H1 (cell line): ENCODE measurements at regions not wholly inside any gene's neighbourhood (a gene's known extent, or its start where the extent isn't known, plus 50 kb on each side); places are given as distances from the start of the nearest gene placed in this dataset.

Source experiments
- CTCF ChIA-PET: fragments of 300-600 bp; sonication (Branson Sonifier 250); formaldehyde crosslinking; loops from one replicate; lab custom pipeline; 2021; ENCODE audit not compliant: partially characterized antibody; lab: Charles Lee
- POLR2A ChIA-PET: fragments of 300-600 bp; sonication (Branson Sonifier 250); formaldehyde crosslinking; loops from one replicate; lab custom pipeline; 2021; ENCODE audit warnings: inconsistent platforms; ENCODE audit not compliant: partially characterized antibody; lab: Charles Lee
- DNase-seq, 2 experiments: peaks; one replicate each; pipeline versions ENCODE4 v3.0.0 to v3.0.0-alpha.2; 2010 to 2022; ENCODE audit warnings: low spot score in 2 of 2, low read depth in 1 of 2, mixed read lengths in 1 of 2
- FAIRE-seq: peaks from 2 replicates; lab custom pipeline; 2011; peaks lifted over from hg19 to GRCh38; lab: Jason Lieb, UNC
- H2AFZ ChIP-seq: 2 replicates; pipeline ENCODE4 v1.8.1; 2012; ENCODE audit warnings: low read length, inconsistent platforms
- H2AK5ac ChIP-seq: 2 replicates; pipeline ENCODE4 v1.6.1; 2013; ENCODE audit warnings: low read depth, low read length
- H2BK120ac ChIP-seq: replicated peaks from 2 replicates; pipeline ENCODE3; 2013; ENCODE audit warnings: low read depth, low read length, inconsistent platforms
- H2BK12ac ChIP-seq: 2 replicates; pipeline ENCODE4 v1.6.1; 2013; ENCODE audit warnings: low read depth, low read length
- H2BK15ac ChIP-seq: 2 replicates; pipeline ENCODE4 v1.6.1; 2013; ENCODE audit warnings: low read length
- H2BK20ac ChIP-seq: 2 replicates; pipeline ENCODE4 v1.6.1; 2013; ENCODE audit warnings: low read length
- H2BK5ac ChIP-seq: 2 replicates; pipeline ENCODE4 v1.6.1; 2013; ENCODE audit warnings: low read depth, low read length
- H3K14ac ChIP-seq: 2 replicates; pipeline ENCODE4 v1.6.1; 2013; ENCODE audit warnings: inconsistent platforms; ENCODE audit not compliant: insufficient read length
- H3K18ac ChIP-seq: 2 replicates; pipeline ENCODE4 v1.6.1; 2013; ENCODE audit warnings: low read length; ENCODE audit errors: extremely low read depth
- H3K23ac ChIP-seq: 2 replicates; pipeline ENCODE4 v1.6.1; 2013; ENCODE audit warnings: inconsistent platforms; ENCODE audit not compliant: insufficient read length
- H3K23me2 ChIP-seq: 2 replicates; pipeline ENCODE4 v1.6.1; 2013; ENCODE audit warnings: low read depth, low read length
- H3K27ac ChIP-seq: 2 replicates; pipeline ENCODE4 v1.6.1; 2011; ENCODE audit warnings: low read depth, low read length, inconsistent platforms
- H3K27me3 ChIP-seq, 4 experiments: replicated peaks in 1 of 4; 1 replicate in 1 of 4; 2 replicates in 3 of 4; pipeline versions ENCODE4 v1.6.1 to v1.8.1; 2011 to 2013; ENCODE audit warnings: low read length in 3 of 4, mild to moderate bottlenecking in 3 of 4, inconsistent platforms in 2 of 4, mixed read lengths in 2 of 4, moderate library complexity in 1 of 4; ENCODE audit not compliant: control insufficient read depth in 3 of 4, insufficient read depth in 3 of 4; ENCODE audit errors: extremely low read depth in 1 of 4
- H3K36me3 ChIP-seq, 4 experiments: 2 replicates each; pipeline versions ENCODE4 v1.6.1 to v1.8.1; 2011 to 2013; ENCODE audit warnings: mild to moderate bottlenecking in 4 of 4, low read length in 3 of 4, moderate library complexity in 2 of 4, control low read depth in 1 of 4, inconsistent platforms in 1 of 4; ENCODE audit not compliant: insufficient read depth in 4 of 4, control insufficient read depth in 2 of 4
- H3K4ac ChIP-seq: replicated peaks from 2 replicates; pipeline ENCODE3; 2013; ENCODE audit warnings: low read length, low read depth, mixed read lengths, inconsistent platforms; ENCODE audit not compliant: insufficient read length
- H3K4me1 ChIP-seq, 4 experiments: replicated peaks in 1 of 4; 1 replicate in 1 of 4; 2 replicates in 3 of 4; pipeline versions ENCODE4 v1.6.1 to v1.8.1; 2011 to 2013; ENCODE audit warnings: low read length in 3 of 4, inconsistent platforms in 2 of 4, mixed read lengths in 1 of 4; ENCODE audit not compliant: insufficient read depth in 4 of 4, control insufficient read depth in 3 of 4
- H3K4me2 ChIP-seq, 2 experiments: 2 replicates each; pipeline versions ENCODE4 v1.6.1 to v1.8.1; 2011 to 2013; ENCODE audit warnings: low read depth in 2 of 2, low read length in 2 of 2, control low read depth in 1 of 2, inconsistent platforms in 1 of 2, mild to moderate bottlenecking in 1 of 2; ENCODE audit not compliant: insufficient read depth in 1 of 2
- H3K4me3 ChIP-seq, 4 experiments: fragments of 200-600, 300-600 bp in 1 of 4; sonication (generic), shearing (Covaris generic), sonication (Bioruptor Twin) in 1 of 4; 2 replicates each; pipeline versions ENCODE4 v1.5.1 to v1.8.1; 2011 to 2016; ENCODE audit warnings: low read length in 4 of 4, low read depth in 3 of 4, control low read depth in 2 of 4, inconsistent platforms in 2 of 4, mild to moderate bottlenecking in 2 of 4, mixed read lengths in 1 of 4, moderate library complexity in 1 of 4; ENCODE audit not compliant: insufficient read depth in 2 of 4; ENCODE audit errors: extremely low read depth in 1 of 4
- H3K56ac ChIP-seq: replicated peaks from 2 replicates; pipeline ENCODE3; 2013; ENCODE audit warnings: low read depth, mild to moderate bottlenecking, mixed read lengths, low read length, inconsistent platforms; ENCODE audit not compliant: insufficient read length
- H3K79me1 ChIP-seq: 2 replicates; pipeline ENCODE4 v1.6.1; 2013; ENCODE audit warnings: low read depth, low read length, control low read depth
- H3K79me2 ChIP-seq, 2 experiments: 2 replicates each; pipeline versions ENCODE4 v1.6.1 to v1.8.1; 2012 to 2013; ENCODE audit warnings: low read length in 2 of 2, mild to moderate bottlenecking in 2 of 2, inconsistent platforms in 1 of 2; ENCODE audit not compliant: insufficient read depth in 2 of 2, control insufficient read depth in 1 of 2
- H3K9ac ChIP-seq, 4 experiments: replicated peaks in 1 of 4; 1 replicate in 1 of 4; 2 replicates in 3 of 4; pipeline versions ENCODE4 v1.6.1 to v1.8.1; 2011 to 2013; ENCODE audit warnings: low read depth in 3 of 4, low read length in 3 of 4, control low read depth in 2 of 4, mild to moderate bottlenecking in 2 of 4, moderate library complexity in 2 of 4, inconsistent platforms in 1 of 4; ENCODE audit errors: extremely low read depth in 1 of 4
- H3K9me3 ChIP-seq, 2 experiments: 2 replicates each; pipeline versions ENCODE4 v1.6.1 to v1.8.1; 2012 to 2013; ENCODE audit warnings: mild to moderate bottlenecking in 2 of 2, moderate library complexity in 2 of 2, control low read depth in 1 of 2, inconsistent platforms in 1 of 2, low read depth in 1 of 2, low read length in 1 of 2, mixed read lengths in 1 of 2; ENCODE audit not compliant: insufficient read depth in 2 of 2
- H4K20me1 ChIP-seq, 2 experiments: replicated peaks in 1 of 2; 2 replicates each; pipeline versions ENCODE3 to v1.8.1; 2011 to 2013; ENCODE audit warnings: inconsistent platforms in 2 of 2, low read length in 2 of 2, mild to moderate bottlenecking in 1 of 2; ENCODE audit not compliant: insufficient read depth in 2 of 2, control insufficient read depth in 1 of 2
- H4K5ac ChIP-seq: 2 replicates; pipeline ENCODE4 v1.6.1; 2013; ENCODE audit warnings: low read length, low read depth, mixed read lengths, inconsistent platforms; ENCODE audit not compliant: insufficient read length
- H4K8ac ChIP-seq: 2 replicates; pipeline ENCODE4 v1.8.0; 2013; ENCODE audit warnings: mild to moderate bottlenecking, moderate library complexity, low read length, inconsistent platforms; ENCODE audit not compliant: insufficient read depth; ENCODE audit errors: extremely low read depth
- H4K91ac ChIP-seq: replicated peaks from 2 replicates; pipeline ENCODE3; 2013; ENCODE audit warnings: low read length, mixed read lengths, inconsistent platforms; ENCODE audit not compliant: insufficient read length
- CHD1 ChIP-seq: IDR thresholded peaks from 2 replicates; pipeline ENCODE4 v1.6.1; 2012; ENCODE audit warnings: low read depth, low read length, improper control_type of control experiment
- CREB1 ChIP-seq: IDR thresholded peaks from 2 replicates; pipeline ENCODE4 v1.6.1; 2012; ENCODE audit warnings: inconsistent platforms
- EGR1 ChIP-seq: IDR thresholded peaks from 2 replicates; pipeline ENCODE4 v1.6.1; 2011; ENCODE audit warnings: low read depth, low read length, borderline replicate concordance
- HDAC6 ChIP-seq: IDR thresholded peaks from one replicate; pipeline ENCODE4 v1.7.1; 2012; ENCODE audit warnings: low read depth, mild to moderate bottlenecking, inconsistent platforms, low read length, moderate library complexity
- KDM4A ChIP-seq: IDR thresholded peaks from one replicate; pipeline ENCODE4 v1.7.1; 2012; ENCODE audit warnings: low read depth, mild to moderate bottlenecking, moderate library complexity, low read length, inconsistent platforms; ENCODE audit not compliant: severe bottlenecking
- MAFK ChIP-seq: IDR thresholded peaks from 2 replicates; pipeline ENCODE4 v1.6.1; 2012; ENCODE audit warnings: low read depth, mild to moderate bottlenecking, improper control_type of control experiment, low read length
- RXRA ChIP-seq: IDR thresholded peaks from 2 replicates; pipeline ENCODE4 v1.6.1; 2011; ENCODE audit warnings: low read depth, mild to moderate bottlenecking, low read length, moderate library complexity; ENCODE audit not compliant: insufficient read depth
- SIX5 ChIP-seq: IDR thresholded peaks from 2 replicates; pipeline ENCODE4 v1.6.1; 2011; ENCODE audit warnings: mild to moderate bottlenecking, low read depth, low read length
- SP4 ChIP-seq: IDR thresholded peaks from 2 replicates; pipeline ENCODE4 v1.6.1; 2012; ENCODE audit warnings: low read length, inconsistent platforms
- ZNF274 ChIP-seq: IDR thresholded peaks from 2 replicates; pipeline ENCODE4 v1.7.0; 2012; ENCODE audit warnings: low read length, borderline replicate concordance; ENCODE audit errors: extremely low read depth
- WGBS, 2 experiments: shearing (Covaris generic) in 1 of 2; methylation state at CpG; one replicate each; pipeline versions ENCODE4 v1.1.6 to v1.1.7; 2013 to 2015; ENCODE audit warnings: low lambda C conversion rate in 2 of 2, mixed read lengths in 2 of 2, inconsistent platforms in 1 of 2, low coverage in 1 of 2, missing lambda C conversion rate in 1 of 2; ENCODE audit not compliant: insufficient replicate concordance in 2 of 2, insufficient coverage in 1 of 2, insufficient read length in 1 of 2; ENCODE audit errors: extremely low coverage in 1 of 2, missing lambda C conversion rate in 1 of 2; 5-methylcytosine and 5-hydroxymethylcytosine counted together
- TF ChIP-seq, protein P1 (sequence below): IDR thresholded peaks from 2 replicates; pipeline ENCODE4 v1.6.1; 2012; ENCODE audit warnings: low read length, inconsistent platforms
- TF ChIP-seq, protein P2 (sequence below): IDR thresholded peaks from 2 replicates; pipeline ENCODE4 v1.6.1; 2011; ENCODE audit warnings: low read depth, mild to moderate bottlenecking, low read length; ENCODE audit not compliant: insufficient read depth
- TF ChIP-seq, protein P3 (sequence below): IDR thresholded peaks from 2 replicates; pipeline ENCODE4 v1.6.1; 2012; ENCODE audit warnings: inconsistent platforms

DNA sequence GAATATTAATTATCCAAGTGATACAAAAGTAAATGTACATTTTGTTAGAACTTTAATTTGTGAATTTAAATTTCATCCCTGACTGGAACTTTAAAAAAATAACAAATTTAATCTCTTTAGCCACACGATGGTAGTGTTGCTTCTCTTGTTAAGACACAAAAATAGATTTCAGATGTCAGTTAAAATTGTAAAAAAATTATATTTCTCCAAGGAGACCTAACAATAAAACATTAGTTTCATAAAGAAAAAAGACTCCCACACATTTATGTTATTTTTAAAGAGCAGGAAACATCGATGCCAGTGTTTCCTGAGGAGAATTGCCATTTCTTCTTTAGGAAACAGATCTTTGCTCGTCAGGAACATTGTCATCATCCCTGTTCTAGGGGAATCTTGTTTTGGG is 74.0 kb upstream of the DEPDC1 start:
- Histone ChIP-seq H4K91ac (no peak overlapping the region), H3K4me3 (no peak overlapping the region), H3K18ac (no peak overlapping the region), H4K5ac (no peak overlapping the region), H3K79me1 (no peaks in the 10 kb centered on the region), H2BK120ac (no peak overlapping the region), H3K4me1 (peaks cover 0 to 2% (median 0%) of the 10 kb centered on the region in 4 experiments; a peak in 1 of 7 replicates), H3K23ac (no peak overlapping the region), H3K9me3 (no peaks in the 10 kb centered on the region), H2AFZ (no peak overlapping the region), H2BK5ac (no peak overlapping the region), H3K27ac (no peak overlapping the region), H2AK5ac (no peak overlapping the region), H3K14ac (no peak overlapping the region), H2BK20ac (no peak overlapping the region), H3K36me3 (no peaks in the 10 kb centered on the region), H3K23me2 (no peaks in the 10 kb centered on the region), H3K4ac (no peak overlapping the region), H2BK12ac (no peak overlapping the region), H4K20me1 (no peaks in the 10 kb centered on the region), H3K56ac (no peak overlapping the region), H4K8ac (no peak overlapping the region), H3K4me2 (no peak overlapping the region), H3K27me3 (peaks cover 0 to 1% (median 0%) of the 10 kb centered on the region in 4 experiments; a peak in 1 of 7 replicates), H3K9ac (no peak overlapping the region), H2BK15ac (no peak overlapping the region), H3K79me2 (no peaks in the 10 kb centered on the region)
- CTCF ChIA-PET: interaction anchor here (0.5 to 0.6 kb wide), 2 partner anchors 125 to 692 kb away, joined by 3 read pairs; no protein-coding TSS in a partner anchor
- WGBS, 2 experiments: 83% methylated on average over 3 of the region's 3 CpGs; no CpG with 5 or more reads in 1 of the 2 experiments
- no peak for DNase-seq
- FAIRE-seq: no peak
- POLR2A ChIA-PET: no interaction called here
- TF ChIP-seq, protein P1, sequence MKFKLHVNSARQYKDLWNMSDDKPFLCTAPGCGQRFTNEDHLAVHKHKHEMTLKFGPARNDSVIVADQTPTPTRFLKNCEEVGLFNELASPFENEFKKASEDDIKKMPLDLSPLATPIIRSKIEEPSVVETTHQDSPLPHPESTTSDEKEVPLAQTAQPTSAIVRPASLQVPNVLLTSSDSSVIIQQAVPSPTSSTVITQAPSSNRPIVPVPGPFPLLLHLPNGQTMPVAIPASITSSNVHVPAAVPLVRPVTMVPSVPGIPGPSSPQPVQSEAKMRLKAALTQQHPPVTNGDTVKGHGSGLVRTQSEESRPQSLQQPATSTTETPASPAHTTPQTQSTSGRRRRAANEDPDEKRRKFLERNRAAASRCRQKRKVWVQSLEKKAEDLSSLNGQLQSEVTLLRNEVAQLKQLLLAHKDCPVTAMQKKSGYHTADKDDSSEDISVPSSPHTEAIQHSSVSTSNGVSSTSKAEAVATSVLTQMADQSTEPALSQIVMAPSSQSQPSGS: no peak
- TF ChIP-seq RXRA (no peak), ZNF274 (no peak), SIX5 (no peak), EGR1 (no peak), CREB1 (no peak), CHD1 (no peak), SP4 (no peak), MAFK (no peak), KDM4A (no peak), HDAC6 (no peak)
- TF ChIP-seq, protein P2, sequence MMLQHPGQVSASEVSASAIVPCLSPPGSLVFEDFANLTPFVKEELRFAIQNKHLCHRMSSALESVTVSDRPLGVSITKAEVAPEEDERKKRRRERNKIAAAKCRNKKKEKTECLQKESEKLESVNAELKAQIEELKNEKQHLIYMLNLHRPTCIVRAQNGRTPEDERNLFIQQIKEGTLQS: no peak
- TF ChIP-seq, protein P3, sequence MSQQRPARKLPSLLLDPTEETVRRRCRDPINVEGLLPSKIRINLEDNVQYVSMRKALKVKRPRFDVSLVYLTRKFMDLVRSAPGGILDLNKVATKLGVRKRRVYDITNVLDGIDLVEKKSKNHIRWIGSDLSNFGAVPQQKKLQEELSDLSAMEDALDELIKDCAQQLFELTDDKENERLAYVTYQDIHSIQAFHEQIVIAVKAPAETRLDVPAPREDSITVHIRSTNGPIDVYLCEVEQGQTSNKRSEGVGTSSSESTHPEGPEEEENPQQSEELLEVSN: no peak
